HT1080 (cell line): ENCODE measurements at regions not wholly inside any gene's neighbourhood (a gene's known extent, or its start where the extent isn't known, plus 50 kb on each side); places are given as distances from the start of the nearest gene placed in this dataset.
A peak's percentile ranks its signal among the peaks of the same experiment; 100 is the strongest.
"Not testable (repeated sequence)": the region's sequence is repeated elsewhere in the genome, so short reads cannot be mapped to it uniquely, and the experiment has no call there.

Source experiments
- DNase-seq: peaks from one replicate; pipeline ENCODE4 v3.0.0-alpha.2; 2015; ENCODE audit warnings: low read depth

DNA sequence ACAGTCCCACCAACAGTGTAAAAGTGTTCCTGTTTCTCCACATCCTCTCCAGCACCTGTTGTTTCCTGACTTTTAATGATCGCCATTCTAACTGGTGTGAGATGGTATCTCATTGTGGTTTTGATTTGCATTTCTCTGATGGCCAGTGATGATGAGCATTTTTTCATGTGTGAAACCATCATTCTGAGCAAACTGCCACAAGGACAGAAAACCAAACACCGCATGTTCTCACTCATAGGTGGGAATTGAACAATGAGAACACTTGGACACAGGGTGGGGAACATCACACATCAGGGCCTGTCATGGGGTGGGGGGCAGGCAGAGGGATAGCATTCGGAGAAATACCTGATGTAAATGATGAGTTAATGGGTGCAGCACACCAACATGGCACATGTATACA is 240.8 kb downstream of the FAT3 start:
- DNase-seq, result not testable (repeated sequence)

DNA sequence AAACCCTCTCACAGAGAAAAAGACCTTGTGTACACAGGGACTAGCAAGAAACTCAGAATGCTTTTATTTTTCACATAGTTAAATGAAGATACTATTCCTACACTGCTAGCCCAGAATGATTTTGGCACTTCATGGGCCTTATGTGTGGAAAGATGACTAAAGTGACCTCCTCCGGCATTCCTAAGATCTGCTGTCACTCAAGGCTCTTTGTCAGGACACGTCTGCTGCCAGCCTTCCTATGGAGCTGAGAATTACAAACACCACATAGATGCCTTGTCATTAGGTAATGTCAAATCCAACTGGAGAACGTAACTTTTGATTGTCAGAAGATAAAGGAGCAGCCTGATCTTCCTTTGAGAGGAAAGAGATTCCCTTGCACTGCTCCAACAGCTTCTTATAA is 249.1 kb downstream of the FAT3 start:
- peak; percentile 54 for DNase-seq

DNA sequence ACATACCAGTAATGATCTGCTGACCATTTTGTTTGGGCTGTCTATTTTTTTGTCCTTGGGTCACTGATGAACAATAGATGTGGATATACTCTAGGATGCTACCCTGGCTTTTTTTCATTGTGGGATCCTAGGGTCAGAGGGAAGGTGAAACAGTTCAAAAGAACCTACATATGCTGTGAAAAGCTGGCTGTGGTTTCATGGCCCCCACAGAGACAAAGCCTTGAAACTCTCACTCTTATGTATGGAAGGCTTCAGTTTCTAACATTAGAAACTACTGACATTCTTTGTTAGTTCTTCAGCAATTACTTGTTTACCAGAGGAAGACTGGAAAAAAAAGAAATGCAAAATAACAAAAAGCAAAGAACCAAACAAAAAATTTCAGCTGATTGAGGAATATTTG is 250.7 kb downstream of the FAT3 start:
- no peak for DNase-seq

DNA sequence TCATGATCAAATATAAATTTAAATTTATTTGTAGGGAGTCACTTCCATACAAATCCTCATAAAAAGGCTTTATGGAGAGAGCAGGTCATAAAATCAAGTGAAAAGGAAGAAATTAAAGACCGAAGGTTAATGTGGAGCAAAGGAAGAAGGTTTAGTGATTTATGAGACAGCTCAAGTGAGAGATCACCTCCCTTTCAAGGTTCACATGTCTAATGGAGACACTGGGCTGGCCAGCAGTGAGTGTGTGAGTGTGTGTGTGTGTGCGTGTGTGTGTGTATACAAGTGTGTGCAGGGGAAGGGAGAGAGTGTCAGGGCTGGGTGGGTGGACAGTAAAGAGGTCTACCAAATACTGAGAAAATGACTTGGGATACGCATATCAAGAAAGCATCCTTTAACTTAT is 251.2 kb downstream of the FAT3 start:
- DNase-seq, result no peak

DNA sequence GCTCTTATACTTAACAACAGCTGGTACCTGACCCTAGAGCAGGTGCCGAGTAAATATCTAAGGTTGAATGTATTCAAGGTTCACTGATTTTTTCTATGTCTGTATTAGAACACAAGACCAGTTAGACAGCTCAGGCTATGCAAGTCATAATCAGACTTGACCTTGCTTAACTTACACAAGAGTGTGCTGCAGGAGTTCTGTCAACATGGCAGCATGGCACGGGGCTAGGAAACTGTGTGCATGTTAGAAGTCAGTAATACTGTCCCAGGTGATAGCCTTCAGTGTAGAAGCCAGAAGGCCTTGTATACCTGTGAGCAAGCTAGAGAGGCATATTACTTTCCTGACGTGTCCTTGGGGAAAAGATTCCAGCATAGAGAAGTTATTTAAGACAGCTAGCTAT is 253.1 kb downstream of the FAT3 start:
- DNase-seq, result no peak

DNA sequence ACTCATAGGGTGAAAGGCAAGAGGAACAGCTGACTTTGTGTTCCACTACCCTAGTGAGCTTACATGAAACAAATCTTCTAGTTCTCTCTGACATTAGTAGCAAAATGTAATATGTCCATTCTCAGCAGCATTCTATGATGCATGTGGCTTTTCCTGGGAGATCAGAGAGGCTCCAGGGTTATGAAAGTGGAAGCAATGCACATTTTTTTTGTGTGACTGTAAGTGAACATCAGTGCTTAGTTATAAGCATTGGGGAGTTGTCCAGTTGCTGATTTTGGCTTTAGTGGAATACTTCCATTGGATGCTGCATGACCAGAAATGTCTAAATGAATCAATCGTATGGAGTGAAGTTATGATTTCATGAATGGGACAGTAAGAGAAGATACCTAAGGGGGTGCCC is 255.9 kb downstream of the FAT3 start:
- no peak for DNase-seq

DNA sequence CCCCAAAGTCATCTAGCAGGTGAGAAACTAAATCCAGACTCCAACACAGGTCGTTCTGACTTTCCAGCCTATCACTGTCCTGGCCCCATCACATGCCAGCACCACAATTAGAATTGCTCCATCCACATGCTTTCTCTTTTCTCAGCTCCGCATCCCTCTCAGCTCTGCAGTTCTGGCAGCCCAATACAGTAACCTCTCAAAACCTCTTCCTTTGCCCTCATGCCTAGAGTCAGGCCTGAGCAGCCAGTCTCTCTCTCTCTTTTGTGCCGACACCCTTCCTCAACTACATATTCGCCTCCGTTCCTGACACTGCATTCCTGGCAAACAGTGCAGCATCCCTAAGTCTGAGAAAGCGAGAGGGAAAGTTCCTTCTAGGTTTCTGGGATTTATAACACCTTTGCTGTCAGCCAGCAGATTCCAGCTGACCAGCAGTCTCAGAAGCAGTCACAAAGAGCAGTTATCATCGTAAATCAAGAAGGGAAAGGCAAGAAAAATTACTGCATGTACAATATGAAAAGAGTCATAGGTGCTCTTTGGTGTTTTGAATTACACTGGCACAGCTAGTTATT is 258.0 kb downstream of the FAT3 start:
- DNase-seq, result no peak

DNA sequence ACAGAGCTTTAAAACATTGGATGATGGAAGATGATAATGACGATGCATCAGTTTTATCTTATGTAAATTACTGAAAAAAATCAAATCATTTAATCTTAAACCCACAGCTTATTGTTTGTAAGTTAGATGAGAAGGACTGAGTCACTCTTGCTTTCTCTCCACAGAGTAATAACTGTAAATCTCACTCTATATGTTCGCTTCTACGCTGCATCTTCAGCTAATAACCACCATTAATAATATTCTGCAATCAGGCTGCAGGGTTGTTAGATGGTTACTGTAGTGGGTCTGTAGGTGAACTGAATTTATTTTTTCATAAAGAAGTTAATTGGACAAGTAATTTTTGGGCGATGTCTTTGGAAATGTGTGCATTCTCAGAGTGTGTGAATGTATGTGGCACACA is 260.0 kb downstream of the FAT3 start:
- DNase-seq, result no peak

DNA sequence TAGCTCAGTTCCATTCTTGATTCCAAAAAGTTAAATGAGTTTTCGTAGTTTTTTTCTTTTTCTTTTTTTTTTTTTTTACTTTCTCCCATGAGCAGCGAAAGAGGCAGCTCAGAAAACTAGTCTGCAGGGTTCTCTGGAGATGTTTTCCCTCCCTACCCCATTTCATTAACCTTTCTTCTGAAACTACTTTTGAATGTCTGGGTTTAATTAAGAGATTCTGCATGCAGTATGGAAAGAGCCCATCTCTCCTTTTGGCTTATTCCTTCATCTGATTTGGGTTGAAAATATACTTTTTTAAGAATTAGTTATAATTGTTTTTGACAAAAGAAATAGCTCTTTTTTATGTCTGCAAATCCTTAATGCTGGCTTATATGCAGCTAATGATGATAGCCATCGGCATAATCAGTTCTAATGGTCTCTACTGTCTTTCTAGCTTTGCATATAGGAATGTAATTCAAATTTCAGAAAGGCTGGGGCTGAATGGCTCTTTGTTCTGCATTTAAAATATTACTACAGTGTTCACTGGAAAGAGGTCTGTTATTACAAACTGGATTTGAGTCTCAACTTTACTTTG is 265.3 kb downstream of the FAT3 start:
- DNase-seq, result no peak

DNA sequence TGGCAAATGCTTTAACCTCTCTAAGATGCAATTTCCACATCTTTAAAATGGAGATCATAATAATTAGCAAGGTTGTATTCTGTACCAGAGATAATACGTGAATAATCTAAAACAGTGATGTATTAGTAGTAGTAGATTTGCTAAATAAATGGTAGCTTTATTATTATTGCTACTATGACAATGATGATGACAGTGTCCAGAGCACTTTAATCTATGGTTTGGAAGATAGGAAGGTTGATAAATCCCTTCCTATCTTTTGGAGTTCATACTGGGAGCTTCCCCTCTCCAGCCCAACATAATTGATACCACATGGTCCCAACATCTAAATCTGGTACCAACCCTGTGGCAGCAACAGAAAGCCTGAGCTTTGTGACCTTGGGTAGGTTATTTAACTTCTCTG is 267.8 kb downstream of the FAT3 start:
- no peak for DNase-seq

DNA sequence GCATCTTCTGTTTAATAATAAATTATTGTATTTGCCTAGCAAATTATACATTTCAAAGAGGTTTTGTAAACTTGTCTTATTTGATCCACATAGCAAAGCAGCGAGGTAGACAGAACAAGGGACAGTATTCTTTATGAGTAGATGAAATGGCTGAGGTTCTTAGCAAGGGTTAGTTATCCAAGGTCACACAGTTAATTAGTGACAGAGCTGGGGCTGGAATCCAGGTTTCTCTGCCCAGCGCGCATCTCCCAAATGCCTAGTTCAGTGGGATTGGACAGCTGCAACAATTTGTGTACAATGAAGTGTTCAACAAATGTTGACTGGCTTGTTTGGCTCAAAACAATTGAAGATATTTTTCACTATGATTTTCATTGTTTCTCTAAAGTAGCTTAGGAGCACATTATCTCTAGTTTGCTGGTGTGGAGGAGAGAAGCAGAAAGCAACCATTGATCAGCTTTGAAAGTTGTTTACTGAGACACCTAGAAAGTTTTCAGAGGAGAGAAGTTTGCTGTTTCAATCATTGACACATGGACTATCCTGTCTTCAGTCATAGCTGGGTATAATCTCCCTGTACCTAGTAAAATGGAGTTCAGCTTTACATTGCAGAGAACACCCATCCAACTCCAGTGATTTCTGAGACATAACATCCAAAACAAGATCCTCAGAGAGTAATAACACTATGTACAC is 270.6 kb downstream of the FAT3 start:
- no peak for DNase-seq

DNA sequence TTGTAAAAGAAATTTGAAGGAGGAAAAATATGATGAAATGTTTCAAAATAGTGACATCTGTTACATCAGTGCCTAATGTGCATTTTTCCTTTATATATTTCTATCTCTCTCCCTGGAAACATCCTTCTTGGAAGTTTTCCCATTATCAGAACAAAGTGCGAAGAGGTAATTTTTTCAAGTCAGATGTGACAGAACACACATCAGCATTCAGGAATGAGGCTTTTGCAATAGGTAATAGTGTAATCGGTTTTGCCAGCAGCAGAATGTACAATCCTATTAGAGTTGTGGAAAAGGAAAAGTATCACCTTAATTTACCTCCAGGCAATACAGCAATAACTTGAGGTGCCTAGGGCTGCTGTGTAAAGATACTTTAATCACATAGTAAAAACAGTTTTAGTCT is 275.8 kb downstream of the FAT3 start:
- no peak for DNase-seq

DNA sequence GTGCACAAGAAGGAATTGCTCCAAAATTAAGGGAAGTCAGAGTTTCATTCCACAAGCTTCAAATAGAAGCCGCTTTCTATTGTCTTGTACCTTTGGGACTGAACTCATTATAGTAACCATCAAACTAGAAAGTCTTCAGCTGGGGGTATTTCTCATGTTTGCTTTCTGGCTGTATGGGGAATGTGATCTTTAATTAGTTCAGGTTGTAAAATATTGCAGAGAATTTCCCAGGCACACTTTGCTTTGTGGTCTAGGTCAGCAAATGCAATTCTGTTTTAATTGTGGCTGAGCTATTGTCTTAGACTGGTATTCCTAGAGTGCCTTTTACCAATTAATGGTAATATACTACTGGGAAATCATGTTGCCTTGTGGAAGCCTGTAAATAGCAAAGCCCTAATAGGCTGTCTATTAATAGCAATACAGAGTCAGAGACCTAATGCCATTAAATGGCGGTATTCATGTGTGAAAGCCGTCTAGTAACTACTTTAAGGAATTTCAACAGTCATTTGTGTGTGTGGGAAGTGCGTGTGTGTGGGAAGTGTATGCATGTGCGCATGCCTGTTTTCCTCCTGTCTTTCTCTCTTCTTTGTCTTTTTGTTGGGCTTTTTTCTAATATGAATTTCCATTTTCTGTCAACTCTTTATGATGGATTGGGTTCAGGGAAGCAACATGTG is 276.6 kb downstream of the FAT3 start:
- no peak for DNase-seq

DNA sequence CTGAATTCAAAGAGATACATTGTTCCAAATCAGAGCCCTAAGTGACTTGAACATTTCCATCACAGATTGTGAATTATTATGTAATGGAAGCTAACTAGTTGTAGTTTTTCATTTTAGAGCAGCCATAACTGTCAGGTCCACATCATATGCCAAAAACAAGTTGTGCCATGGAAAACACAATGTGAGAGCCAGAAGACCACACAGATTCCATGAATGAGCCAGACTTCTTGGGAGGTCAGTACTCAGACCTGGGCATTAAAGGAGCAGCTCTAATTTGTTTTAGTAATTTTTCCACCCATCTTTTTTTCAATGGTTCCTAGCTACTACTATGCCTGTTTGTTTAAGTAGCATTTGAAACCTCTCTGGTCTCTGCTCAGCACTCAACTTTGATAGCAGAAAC is 279.4 kb downstream of the FAT3 start:
- no peak for DNase-seq

DNA sequence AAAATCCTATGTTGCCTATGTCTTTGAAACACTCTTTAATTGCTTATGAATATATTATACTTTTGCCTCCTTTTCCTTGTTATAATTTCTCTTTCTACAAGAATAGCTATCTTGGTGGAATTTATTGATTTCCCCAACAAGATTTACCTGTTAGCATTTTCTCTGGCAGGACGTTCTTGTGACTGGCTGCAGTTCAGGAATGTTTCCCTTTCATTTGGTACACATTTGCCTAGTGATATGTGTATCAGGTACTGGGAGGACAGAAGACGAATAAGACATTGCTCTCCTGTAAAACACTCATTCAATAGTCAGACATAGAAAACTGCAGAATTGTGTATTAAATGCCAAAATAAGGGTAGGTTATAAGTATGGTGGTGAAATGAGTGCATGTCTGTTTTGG is 279.9 kb downstream of the FAT3 start:
- DNase-seq, result no peak

DNA sequence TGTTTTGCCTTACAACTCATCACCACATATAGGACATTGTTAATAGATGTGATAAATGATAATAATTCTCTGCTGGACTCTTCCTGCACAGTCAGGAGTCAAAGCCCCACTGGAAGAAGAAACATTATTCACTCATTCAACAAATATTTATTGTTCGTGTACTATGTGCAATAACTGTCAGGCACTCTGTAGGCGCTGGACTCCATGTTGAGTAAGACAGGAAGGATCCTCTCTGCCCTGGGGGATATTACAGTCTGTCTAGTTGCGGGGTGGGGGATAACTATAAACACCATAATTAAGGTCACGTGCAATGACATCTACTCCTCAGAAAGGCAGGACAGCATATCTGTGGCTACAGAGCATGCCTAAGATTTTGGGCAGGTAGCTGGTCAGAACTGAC is 281.1 kb downstream of the FAT3 start:
- no peak for DNase-seq

DNA sequence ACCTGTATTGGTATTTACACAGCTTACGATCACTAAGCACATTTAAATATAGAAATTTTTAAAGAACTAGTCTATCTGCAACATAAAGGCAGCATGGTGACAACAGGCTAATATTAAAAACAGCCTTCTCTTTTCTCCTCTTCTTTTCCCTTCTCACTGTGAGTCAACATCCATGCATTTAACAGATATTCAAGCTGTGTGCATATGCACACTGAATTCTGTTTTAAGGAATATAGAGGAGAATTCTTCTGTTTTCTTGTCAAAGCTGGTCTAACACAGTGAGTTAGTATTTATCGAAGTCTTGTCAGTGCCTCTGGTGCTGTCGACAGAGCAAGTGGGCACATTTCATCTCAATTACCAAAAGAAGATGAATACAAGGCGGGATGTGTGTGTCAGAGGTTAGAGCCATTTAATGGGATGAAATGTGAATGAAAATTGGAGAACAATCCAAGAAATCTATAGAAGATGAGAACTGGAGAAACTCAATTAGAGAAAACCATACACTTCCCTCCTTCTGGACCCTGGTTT is 282.3 kb downstream of the FAT3 start:
- no peak for DNase-seq

DNA sequence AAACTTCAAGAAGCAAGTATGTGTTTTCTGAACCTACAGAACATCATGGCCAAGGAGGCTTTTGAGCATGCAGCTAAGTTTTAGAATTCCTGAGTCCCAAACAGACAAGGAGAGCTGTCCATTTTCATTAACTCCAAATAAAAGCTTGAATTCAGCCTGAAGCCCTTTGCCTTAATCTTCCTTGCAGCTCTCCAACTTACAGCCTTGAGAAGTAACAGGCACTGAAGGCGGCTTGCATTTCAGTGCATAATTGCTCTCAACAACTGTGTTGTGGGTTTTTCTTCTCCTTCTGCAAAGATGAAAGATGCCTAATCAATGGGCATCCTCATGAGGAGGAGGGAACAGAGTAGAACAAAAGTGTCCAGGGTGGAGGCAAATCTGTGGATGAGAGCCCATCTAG is 286.0 kb downstream of the FAT3 start:
- DNase-seq, result no peak

DNA sequence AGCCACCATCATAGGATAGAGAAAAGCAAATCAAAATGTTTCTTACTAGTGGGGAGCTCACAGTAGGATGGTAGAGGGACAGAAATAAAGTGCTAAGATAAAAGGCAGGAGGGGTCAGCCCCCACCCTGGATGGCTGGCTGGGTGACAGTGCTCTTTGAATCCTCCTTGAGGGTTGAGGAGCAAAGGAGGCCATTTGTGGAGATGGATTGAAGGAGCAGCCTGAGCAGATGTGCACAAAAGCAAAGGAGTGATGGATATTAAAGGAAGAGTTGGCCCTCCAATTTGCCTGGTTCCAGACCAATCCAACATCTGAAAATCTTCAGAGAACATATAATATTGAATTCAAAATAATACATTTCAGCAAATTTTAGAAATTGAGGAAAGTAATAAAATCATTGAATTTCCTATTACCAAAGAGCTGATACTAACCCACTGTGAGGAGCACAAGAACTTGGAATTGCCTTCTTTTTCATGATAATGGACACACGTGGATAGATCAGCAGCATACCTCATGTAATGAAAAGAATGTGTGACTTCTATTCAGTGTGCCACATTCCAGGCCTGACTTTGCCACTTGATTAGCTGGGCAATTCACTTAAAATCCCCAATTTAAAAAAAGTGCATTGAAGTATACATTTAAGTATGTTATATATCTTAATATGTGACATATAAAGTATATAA is 287.0 kb downstream of the FAT3 start:
- no peak for DNase-seq

DNA sequence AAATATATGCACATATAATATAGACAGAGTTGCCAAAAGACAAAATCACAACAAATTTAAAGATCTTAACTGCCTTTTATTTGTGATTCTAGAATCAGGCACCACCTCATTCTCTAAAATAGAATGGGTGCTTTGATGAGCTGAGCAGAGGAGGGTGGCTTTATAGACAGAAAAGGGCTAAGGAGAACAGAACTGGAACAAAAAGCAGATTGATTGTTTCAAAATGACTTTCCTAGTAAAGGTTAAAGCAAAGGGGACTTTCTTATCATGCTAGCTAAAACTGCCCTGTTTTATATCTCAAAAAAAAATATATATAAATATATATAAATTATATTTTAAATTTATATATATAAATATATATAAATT is 287.6 kb downstream of the FAT3 start:
- DNase-seq, result no peak

DNA sequence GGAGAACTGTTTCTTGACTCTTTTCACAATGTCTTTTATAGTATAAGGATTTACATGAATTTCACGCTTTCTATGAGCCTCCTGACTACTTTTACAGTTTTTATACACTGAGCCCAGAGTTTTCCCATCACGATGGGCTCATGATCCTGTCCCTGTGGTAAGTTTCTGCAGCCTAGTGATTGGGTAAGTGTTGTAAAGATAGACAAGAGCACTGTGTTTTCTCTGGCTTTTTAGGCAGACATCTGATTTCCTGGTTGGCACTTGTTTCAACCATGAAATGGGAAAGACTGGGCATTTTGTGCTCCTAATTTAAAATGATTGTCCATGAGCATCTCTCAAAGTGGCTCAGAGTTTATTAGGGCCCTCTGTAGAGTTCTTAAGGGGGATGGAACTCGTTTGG is 299.0 kb downstream of the FAT3 start:
- no peak for DNase-seq

DNA sequence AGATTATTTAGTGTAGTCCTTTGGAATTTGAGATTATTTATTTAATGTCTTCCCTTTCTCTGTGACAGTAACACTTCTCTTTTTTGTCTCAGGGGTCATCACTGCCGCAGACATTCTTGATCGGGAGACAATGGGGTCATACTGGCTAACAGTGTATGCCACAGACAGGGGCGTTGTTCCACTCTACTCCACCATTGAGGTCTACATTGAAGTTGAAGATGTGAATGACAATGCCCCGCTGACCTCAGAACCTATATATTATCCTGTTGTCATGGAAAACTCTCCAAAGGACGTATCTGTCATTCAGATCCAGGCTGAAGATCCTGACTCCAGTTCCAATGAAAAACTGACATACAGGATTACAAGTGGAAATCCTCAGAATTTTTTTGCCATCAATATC is 299.9 kb downstream of the FAT3 start:
- DNase-seq, result no peak
